ENCODE measurements at regions not wholly inside any gene's neighbourhood (a gene's known extent, or its start where the extent isn't known, plus 50 kb on each side); places are given as distances from the start of the nearest gene placed in this dataset.
"Not testable (repeated sequence)": the region's sequence is repeated elsewhere in the genome, so short reads cannot be mapped to it uniquely, and the experiment has no call there.

DNA sequence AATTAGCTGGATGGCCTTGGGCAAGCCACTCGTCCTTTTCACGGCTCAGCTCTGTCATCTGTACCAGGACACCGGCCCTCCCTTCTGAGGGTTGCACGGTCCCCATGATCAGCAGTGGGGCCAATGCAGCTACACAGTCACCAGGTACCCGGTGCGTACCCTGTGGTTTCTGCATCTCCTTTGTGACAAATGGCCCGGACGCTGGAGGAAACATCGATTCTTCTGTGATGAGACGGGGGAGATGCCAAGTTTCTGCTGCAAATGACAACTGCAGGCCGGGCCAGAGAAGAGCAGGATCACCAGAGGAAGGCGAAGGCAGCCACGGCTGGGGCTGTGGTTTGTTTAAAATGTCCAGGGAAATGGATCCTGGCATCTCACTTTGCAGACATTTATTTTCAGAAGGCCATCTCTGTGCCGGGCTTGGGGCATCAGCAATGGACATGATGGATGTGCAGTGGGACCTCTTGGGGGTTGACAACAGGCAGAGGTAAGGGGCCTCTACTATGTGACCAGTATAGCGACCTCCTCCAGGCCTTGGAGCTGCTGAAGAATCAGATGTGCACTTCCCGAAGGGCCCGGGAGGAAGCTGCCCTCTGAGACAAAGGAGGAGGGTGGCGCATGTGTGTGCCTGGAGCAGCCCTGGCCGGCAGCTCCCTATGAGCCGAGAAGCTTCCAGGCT lies 221.9 kb upstream of the C1orf174 start:
- no peak for DNase-seq

DNA sequence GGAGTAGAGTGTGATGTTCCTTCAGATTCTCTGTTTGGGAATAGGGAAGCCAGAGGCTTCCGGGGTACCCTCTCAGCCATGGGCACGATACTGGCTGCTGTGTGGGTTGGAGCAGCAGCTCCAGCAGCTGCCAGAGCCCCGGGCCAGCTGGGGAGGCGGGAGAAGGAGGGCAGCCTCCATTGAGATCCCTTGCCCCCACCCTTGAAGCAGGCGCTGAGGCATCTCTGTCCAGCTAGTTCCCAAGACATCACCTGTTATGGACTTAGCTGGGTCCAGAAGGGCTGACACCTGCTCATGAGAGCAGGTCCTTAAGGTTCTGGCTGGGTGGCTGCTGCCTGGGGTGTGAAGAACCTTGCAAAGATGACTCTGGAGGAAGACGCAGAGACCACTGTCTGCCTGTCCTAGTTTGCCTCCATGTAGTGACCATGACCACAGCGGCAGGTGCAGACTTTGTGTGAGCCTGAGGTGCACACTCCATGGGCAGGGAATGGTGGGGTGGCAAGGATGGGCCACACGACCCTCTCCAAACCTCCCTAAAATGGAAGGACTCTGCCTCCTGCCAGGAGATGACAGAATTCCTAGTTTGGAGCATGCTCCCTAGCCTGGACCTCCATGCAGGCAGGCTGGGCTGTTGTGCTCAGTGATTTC lies 222.6 kb upstream of the C1orf174 start:
- no peak for DNase-seq

DNA sequence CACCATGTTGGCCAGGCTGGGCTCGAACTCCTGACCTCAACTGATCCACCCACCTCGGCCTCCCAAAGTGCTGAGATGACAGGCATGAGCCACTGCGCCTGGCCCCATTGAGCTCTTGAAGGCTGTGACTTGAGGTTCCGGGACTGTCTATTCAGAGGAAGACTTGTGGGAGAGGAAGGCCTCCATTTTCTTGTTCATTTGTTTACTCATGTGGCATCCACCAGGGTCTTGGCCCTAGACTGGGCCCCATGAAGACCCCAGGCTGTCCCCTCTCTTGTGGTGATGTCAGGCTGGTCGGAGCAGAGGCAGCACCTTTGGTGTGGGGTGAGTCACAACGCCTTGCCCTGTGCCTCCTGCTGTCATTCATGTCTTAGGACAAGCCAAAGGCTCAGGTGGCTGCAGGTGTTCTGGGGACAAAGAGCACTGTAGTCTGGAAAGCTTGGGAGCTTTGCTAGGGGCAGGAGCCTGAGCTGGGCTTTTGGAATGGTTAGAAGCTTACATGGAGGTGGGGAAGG lies 224.6 kb upstream of the C1orf174 start:
- no peak for DNase-seq

DNA sequence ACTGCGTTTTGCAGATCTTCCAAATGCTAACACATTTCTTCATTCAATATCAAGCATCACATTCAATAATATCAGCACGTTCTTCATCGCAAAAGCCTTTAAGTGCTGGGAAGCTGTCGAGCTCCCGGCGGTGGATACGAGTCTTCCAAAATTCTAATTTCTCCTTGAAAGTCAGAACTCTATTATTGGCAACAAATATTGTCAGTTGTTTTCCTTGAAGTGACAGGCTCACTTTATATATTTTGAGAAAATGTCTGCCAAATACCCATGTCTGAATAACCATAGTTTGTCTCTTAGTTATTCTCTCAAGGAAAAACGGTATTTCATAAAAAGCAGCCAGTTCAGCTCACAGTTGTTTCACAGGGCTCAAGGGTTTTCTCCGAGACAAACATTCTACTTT lies 226.2 kb upstream of the C1orf174 start:
- DNase-seq: no peak

DNA sequence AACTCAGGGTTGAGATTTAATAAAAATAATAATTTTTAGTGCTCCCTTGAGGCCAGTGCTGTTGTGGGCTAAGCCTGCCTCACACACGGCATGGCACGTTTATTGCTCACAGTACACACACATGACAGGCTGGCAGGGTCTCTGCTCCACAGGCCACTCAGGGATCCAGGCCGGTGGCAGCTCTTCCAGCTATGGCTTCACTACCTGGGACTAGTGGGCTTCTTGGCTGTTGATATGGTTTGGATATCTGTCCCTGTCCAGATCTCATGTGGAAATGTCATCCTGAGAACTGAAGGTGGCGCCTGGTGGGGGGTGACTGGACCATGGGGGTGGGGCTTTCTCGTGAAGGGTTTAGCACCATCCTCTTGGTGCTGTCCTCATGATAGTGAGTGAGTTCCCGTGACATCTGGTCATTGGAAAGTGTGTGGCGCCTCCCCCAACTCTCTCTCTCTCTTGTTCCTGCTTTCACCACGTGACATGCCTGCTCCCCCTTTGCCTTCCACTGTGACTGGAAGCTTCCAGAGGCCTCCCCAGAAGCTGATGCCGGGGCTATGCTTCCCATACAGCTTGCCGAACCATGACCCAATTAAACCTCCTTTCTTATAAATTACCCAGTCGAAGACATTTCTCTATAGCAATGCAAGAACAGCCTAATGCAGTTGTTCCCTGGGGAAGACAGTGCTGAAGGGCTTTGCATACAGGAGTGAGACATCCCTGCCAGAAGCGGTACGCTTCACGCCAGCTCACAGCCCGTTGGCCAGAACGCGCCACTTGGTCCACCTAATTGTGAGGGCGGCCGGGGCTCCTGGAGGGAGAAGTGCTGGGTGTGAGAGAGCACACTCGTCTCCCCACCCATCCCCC lies 226.9 kb upstream of the C1orf174 start:
- DNase-seq: no peak

DNA sequence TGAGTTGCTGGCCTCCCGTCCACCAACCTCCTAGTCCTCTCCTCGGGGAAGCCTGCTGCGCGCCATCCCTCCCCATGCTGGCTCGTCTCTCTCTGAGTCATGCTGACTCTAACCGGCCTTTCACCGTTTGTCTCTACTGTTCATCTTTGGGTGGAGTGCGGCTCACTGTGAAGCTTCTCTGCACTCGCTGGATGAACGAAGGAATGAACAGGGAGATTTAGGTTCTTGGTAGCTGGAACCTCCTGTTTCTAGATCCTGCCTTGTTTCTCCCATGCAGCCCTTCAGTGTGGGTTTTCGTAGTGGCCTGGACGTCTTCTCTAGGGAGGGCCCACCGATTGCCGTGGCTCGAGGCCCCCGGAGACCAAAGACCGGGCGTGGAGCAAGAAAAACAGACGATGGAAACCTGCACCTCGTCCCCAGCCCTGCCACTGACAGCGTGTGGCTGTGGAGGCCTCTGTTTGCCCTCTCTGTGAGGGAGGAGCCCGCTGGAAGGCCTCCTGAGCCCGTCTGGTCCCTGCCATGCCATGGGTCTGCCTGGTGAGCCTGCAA lies 227.6 kb upstream of the C1orf174 start:
- DNase-seq: no peak

DNA sequence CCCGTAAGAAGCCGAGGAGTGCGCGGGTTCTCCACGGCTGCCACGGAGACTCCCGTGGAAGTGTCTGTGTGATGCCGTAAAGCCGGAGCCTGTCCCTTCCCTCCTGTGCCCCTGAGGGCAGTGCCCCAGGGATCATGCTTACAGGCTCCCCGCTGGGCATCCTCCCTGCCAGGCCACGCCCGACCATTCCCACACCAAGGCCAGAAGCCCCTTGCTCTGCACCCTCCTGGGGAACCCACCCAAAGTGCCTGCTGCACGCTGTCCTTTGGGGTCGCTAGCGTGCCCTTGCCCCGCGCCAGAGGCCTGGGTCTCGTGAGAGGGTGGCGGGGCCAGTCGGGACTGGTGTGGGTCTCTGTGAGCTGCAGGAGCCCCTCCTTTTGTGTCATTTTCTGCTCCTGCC lies 228.5 kb upstream of the C1orf174 start:
- DNase-seq: no peak

DNA sequence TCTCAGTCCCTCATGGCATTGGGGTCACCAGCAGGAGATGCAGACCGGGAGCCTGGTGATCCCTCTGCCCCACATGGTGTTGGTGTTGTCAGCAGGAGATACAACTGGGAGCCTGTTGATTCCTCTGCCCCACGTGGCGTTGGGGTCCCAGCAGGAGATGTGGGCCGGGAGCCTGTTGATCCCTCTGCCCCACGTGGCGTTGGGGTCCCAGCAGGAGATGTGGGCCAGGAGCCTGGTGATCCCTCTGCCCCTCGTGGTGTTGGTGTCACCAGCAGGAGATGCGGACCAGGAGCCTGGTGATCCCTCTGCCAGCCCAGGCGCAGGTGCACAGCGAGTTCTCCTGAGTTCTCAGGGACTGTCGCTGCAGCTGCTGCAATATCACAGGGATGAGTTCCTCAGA lies 229.6 kb upstream of the C1orf174 start:
- DNase-seq: no peak

DNA sequence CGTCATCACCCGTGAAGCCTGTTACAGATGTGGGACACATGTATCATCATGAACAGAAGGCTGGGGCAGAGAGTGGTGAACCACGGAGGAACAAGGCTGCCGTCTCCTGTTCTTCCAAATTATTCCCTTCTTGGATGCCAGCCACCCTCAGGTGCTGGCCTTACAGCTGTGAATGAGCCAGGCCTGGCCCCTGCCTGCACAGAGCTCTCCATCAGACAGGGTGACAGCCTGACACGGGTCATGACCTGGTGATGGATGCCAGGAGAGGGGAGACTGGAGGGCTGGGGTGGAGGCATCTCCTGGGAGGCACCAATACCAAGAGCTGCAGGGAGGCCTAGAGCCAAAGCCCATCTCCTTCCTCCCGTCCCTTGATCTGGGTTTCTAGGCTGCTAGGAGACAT lies 230.0 kb upstream of the C1orf174 start:
- DNase-seq: no peak

DNA sequence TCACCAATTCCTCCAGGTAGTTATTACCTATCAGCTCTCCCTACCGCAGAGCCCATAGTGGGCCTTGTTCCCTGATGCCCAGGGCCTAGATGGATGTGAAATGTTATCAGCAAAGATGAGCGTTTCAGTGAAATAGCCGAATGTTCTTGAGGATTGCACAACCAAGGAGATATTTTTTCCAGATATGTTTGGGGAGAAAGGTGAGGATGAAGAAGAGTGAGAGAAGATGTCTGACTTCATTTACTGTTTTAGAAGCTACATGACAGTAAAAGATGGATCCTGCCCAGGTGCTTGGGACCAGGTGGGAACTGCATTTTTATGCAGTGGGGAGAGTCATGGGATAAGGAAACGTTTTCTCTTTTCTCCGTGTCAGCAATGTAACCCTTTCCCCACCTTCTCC lies 231.7 kb upstream of the C1orf174 start:
- DNase-seq: no peak

DNA sequence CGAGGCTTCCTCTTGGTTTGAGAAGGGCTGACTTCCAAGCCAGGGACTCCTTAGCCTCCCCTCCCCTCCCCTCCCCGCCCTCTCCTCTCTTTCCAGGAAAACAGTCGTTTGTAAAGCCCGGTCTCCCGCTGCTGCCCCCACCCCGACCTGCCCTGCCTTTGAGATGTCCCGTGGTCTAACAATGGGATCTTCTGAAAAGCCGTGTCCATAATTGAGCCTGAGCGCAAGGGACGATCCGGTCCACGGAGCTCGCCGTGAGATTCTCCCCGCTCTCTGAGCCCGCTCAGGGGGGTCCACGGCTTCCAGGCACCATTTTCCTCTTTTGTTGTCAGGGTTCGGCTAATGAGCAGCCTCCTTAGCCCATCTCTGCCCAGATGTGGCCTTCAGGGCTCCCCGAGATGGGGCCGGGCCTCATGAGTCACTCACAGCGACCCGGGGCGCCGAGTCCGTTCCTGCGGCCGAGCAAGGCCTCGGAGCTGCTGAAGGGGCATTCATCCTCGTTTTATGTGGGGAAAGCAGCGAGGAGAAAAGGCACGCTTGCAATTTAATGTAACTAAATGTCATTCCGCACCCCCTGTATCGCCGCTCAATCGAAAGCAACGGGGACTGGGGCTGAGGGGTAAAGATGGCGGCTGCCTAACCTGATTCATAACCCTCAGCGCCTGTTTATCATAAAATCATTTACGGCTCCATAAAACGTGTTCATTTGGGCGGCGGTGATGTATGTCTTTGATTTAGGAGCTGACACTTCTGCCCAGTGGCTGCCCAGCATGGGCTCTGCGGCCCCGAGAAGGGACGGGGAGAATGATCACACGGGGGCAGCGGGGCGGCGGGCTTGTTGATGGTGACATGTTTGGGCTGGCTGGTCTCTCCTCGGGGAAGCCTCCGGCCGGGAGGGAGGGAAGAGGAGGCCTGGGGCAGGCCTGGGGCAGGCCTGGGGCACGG lies 232.6 kb upstream of the C1orf174 start:
- no peak for DNase-seq

DNA sequence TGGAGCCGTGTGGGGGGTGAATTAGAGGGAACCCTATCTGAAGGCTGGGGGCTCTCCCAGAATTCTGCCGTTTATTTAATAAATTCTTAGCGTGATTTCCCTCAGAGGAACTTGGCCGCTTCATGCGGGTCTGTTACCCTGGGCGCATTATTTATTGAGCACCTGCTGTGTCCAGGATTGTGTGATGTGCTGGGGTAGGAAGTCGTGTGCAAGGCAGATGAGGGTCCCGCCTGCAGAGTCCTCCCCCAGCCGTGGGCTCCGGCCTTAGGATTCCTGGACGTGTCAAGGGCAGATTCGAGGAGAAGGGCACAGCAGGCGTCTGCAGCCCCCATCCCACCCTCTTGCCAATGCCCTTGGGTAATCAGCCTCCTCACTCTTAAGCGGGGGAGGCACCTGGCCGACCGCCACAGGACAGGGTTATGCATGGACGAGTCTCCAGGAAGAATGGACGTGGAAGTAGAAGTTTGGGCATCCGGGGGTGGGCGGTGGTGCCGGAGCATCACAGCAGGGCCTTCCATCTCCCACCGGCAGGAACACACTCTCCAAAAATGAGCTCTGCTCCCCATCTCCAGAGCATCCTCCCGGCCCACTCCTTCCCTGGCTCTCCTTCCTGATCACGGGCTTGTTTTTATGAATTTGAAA lies 233.3 kb upstream of the C1orf174 start:
- no peak for DNase-seq

DNA sequence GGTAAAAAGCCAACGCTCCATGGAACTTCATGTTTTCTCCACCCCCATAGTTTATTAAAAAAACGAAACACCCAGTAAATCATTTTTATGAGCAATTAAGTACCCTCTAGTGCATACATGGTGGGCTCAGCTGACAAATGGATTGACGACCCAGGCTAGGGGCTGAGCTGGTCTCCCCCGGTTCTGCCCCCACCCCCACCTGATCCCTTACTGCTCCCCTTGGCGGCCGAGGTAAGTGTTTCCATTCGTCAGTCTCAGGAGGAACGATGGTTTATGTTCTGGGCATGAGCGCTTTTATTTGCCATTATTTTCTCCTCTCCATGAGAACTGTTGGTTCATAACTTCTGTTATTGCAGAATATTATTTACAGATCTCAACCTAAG lies 233.9 kb upstream of the C1orf174 start:
- no peak for DNase-seq

DNA sequence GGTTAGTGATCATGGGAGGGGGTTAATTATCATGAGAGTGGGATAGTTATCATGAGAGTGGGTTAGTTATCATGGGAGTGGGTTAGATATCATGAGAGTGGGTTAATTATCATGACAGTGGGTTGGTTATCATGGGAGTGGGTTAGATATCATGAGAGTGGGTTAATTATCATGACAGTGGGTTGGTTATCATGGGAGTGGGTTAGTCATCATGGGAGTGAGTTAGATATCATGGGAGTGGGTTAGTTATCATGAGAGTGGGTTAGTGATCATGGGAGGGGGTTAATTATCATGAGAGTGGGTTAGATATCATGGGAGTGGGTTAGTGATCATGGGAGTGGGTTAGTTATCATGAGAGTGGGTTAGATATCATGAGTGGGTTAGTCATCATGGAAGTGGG lies 235.8 kb upstream of the C1orf174 start:
- not testable (repeated sequence) for DNase-seq

DNA sequence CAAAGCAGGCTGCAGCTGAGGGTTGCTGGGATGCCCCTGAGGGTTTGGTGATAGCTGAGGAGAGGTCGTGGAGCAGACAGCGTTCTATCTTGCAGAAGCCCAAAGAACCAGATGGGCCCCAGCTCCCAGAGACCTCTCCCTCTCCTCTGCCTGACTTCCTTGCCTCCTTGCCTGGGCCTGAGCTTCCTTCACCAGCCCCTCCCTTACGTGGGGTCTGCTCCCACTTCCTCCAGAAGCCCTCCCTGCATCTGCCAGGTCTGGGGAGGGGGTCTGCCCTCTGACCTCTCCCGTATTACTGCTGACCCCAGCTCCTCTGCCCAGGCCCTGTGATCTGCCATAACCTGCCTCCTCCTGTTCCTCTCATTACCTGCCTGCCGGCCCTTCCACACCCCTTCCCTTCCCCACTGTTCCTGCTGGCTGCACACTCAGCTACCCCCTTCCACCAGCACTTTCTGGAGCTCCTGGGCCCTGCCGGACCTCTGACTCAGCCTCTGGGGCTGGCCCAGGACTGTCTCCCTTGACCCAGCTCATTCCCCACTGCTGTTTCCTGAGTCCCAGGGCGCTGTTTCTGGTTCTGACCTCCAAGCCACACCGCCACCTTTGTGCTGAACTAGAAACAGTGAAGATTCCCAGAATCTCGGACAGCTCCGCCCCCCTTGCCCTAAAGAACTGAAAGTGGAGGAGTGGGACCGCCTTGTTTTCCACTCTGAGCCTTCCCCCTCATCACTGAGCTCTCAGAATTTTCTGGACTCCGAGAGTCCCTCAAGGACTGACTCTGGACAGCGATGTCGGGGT lies 237.7 kb upstream of the C1orf174 start:
- DNase-seq: no peak

DNA sequence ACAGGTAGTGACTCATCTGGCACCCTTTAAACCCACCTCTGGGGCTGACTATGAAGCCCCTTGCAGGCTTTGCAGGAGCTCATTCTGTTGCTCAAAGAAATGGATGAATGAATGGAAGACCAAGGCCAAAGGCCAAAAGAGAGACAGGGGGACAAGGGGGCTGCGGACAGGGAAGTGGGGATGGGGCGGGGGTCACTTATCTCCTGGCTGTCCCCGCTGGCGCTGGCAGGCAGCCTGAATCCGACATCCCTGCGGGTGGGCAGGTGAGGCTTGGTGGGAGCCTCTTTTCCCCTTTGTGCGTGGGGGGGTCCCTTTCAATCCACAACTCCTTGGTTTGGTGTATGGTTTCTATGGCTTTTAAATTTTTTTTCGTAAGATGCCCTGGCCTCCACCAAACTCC lies 239.6 kb upstream of the C1orf174 start:
- no peak for DNase-seq

DNA sequence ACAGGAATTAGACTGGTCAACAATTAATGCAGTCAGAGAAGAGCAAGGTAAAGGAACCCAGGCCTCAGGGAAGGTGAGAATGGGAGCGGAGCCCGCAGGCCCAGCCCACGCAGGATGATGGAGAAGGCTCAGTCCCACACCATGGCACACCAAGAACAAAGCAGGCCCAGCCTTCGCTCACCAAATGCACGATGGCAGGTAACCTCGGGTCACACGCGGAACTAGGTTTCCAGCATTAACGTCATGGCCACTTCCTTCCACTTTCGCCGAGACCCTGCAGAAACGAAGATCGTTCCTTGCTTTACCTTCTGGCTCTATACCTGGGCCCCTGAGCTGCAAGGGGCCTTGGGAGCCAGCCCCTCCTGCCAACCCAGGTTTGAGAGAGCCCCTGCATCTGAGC lies 240.2 kb upstream of the C1orf174 start:
- no peak for DNase-seq

DNA sequence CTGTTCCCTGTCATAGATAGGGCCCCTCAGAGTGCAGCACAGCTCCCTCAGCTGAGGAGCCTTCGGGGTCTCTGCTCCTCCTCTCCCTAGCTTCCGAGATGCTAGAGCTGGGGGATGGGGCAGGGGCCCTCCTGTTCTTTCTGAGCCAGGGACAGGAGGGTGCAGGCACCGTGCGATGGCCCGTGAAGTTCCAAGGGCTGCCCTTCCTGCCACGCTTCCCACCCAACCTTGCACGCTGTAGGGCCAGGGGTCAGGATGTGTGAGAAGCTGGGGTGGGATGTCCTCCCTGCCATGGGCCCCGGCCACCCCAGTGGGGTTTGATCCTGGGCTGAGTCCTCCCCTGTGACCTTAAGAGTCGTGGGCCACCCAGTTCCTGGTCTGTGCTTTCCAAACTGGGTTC lies 240.7 kb upstream of the C1orf174 start:
- DNase-seq: no peak

DNA sequence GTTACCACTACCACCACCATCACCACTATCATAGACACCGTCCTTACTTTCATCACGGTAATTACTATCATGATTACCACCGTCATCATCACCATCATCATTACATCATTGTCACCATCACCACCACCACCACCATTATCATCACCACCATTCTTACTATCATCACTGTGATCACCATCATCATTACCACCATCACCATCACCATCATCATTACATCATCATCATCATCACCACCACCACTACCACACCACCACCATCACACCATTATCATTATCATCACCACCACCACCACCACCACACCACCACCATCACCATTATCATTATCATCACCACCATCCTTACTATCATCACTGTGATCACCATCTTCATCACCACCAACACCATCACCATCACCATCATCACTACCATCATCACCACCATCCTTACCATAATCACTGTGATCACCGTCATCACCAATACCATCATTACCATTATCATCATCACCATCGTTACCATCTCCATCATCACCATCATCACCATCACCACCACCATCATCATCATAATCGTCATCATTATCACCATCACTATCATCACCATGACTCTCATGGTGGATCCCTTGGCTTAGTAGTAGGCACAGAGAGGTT lies 244.4 kb upstream of the C1orf174 start:
- DNase-seq: no peak

DNA sequence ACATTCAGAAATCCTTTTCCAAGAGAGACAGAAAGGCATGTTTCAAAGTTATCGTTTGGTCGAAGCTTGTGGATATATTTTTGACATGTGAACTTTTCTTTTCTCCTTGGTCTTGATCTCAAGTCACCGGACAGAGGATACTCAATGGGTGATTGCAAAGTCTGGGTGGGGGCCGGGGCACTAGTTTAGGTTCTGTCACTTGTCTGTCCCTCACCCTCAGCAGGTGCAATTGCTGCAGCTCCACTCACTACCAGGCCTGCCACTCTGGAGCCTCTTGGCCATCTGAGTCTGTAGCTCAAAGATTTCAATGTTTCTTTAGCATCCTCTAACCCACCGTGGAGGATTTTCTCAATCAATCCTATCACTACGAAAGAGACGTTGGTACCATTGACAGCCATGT lies 246.0 kb upstream of the C1orf174 start:
- no peak for DNase-seq

DNA sequence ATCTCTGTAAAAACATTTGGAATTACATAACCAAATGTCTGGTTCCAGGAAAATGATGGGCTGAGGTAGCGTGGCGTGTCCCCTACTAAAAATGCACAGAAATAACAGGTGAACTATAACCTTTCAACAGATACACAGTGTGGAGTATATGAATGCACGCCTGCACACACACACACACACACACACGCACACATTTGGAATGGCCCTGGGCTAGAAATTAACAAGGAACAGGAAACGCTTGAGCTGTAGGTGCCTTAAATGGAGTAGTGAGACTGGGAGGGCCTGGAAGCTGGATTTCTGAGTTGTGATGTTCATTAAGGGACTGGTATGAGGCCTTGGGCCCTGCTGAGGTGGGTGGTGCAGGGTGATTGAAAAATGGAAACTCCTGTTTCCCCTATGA lies 246.5 kb upstream of the C1orf174 start:
- no peak for DNase-seq

All from activated CD4-positive, alpha-beta T cell treated with anti-CD3 and anti-CD28 coated beads, Interleukin-2, amount 50 U/mL, for 48 hours (primary cell).